GM12878 (cell line): ENCODE measurements at regions not wholly inside any gene's neighbourhood (a gene's known extent, or its start where the extent isn't known, plus 50 kb on each side); places are given as distances from the start of the nearest gene placed in this dataset.

Experiments used
- ATAC-seq: fragments of 200-7000 bp; cut with Tn5 transposase; 3 replicates; pipeline ENCODE4 v1.9.1; 2020; ENCODE audit warnings: mild to moderate bottlenecking, moderate library complexity
- BruUV-seq: library from RNA; stranded (reverse); fragments of 400-500 nt; replicated peaks from 2 replicates; lab custom pipeline; 2021; lab: Mats Ljungman, UMichigan
- CTCF ChIA-PET: fragments of 300-600 bp; sonication (Branson Sonifier 250); formaldehyde crosslinking; extraction: SDS; loops from one replicate; lab custom pipeline; 2021; ENCODE audit warnings: inconsistent platforms; lab: Yijun Ruan, JAX
- POLR2A ChIA-PET: fragments of 350-600 bp; formaldehyde crosslinking; extraction: SDS; loops from one replicate; lab custom pipeline; 2021; ENCODE audit warnings: inconsistent platforms; lab: Charles Lee
- RAD21 ChIA-PET: fragments of 300-600 bp; sonication (Branson Sonifier 250); formaldehyde crosslinking; loops from one replicate; lab custom pipeline; 2023; ENCODE audit warnings: antibody characterized with exemption; ENCODE audit not compliant: unreplicated experiment; lab: Charles Lee
- SMC1A ChIA-PET: fragments of 300-600 bp; sonication (Branson Sonifier 250); formaldehyde crosslinking; loops from one replicate; lab custom pipeline; 2023; ENCODE audit not compliant: unreplicated experiment, uncharacterized antibody; lab: Charles Lee
- DNase-seq: peaks from one replicate; pipeline ENCODE4 v3.0.0-alpha.2; 2011; ENCODE audit warnings: low read depth, low spot score
- FAIRE-seq: peaks from 3 replicates; lab custom pipeline; 2011; peaks lifted over from hg19 to GRCh38; lab: Jason Lieb, UNC
- H2AFZ ChIP-seq: 2 replicates; pipeline ENCODE4 v1.6.0; 2011; ENCODE audit warnings: low read depth, low read length, control low read depth; ENCODE audit not compliant: control insufficient read depth
- H3K27ac ChIP-seq: 2 replicates; pipeline ENCODE4 v1.5.1; 2011; ENCODE audit warnings: control low read depth; ENCODE audit not compliant: control insufficient read depth, insufficient read depth
- H3K27me3 ChIP-seq, 2 experiments: replicated peaks in 1 of 2; 2 replicates each; pipeline versions ENCODE4 v1.6.0 to v1.6.1; 2011; ENCODE audit warnings: low read length in 1 of 2; ENCODE audit not compliant: control insufficient read depth in 2 of 2, insufficient read depth in 2 of 2
- H3K36me3 ChIP-seq, 2 experiments: 2 replicates each; pipeline ENCODE4 v1.5.1; 2011; ENCODE audit warnings: low read length in 1 of 2; ENCODE audit not compliant: control insufficient read depth in 2 of 2, insufficient read depth in 2 of 2
- H3K4me1 ChIP-seq: 2 replicates; pipeline ENCODE4 v1.6.1; 2011; ENCODE audit warnings: mild to moderate bottlenecking, low read length, moderate library complexity, mixed read lengths; ENCODE audit not compliant: control insufficient read depth, insufficient read depth
- H3K4me2 ChIP-seq: 2 replicates; pipeline ENCODE4 v1.6.0; 2011; ENCODE audit warnings: control low read depth; ENCODE audit not compliant: control insufficient read depth, insufficient read depth
- H3K4me3 ChIP-seq: fragments of 200-600 bp; sonication (generic); 2 replicates; pipeline ENCODE4 v1.5.1; 2016
- H3K79me2 ChIP-seq: 2 replicates; pipeline ENCODE4 v1.6.0; 2011; ENCODE audit warnings: low read length; ENCODE audit not compliant: control insufficient read depth, insufficient read depth
- H3K9ac ChIP-seq: 2 replicates; pipeline ENCODE4 v1.8.0; 2011; ENCODE audit warnings: low read length, control low read depth, mixed read lengths; ENCODE audit not compliant: control insufficient read depth, insufficient read depth
- H3K9me3 ChIP-seq: replicated peaks from 3 replicates; pipeline ENCODE4 v1.5.1; 2011; ENCODE audit warnings: mild to moderate bottlenecking, low read length; ENCODE audit not compliant: control insufficient read depth, insufficient read depth
- H4K20me1 ChIP-seq: 2 replicates; pipeline ENCODE4 v1.6.0; 2011; ENCODE audit not compliant: control insufficient read depth, insufficient read depth
- ASH2L ChIP-seq: fragments of 300-600, 200-600 bp; sonication (generic); IDR thresholded peaks from 2 replicates; pipeline ENCODE4 v1.6.1; 2017; ENCODE audit warnings: low read depth, mild to moderate bottlenecking, borderline replicate concordance
- BACH1 ChIP-seq: fragments of 450-650 bp; IDR thresholded peaks from 2 replicates; pipeline ENCODE4 v1.6.1; 2017; ENCODE audit warnings: mild to moderate bottlenecking, borderline replicate concordance
- BCL11A ChIP-seq: IDR thresholded peaks from 2 replicates; pipeline ENCODE4 v1.6.1; 2011; ENCODE audit warnings: low read depth, low read length
- CHD1 ChIP-seq: IDR thresholded peaks from 2 replicates; pipeline ENCODE4 v1.6.1; 2012; ENCODE audit warnings: low read depth, low read length, improper control_type of control experiment
- DPF2 ChIP-seq: fragments of 450-650 bp; IDR thresholded peaks from 2 replicates; pipeline ENCODE4 v1.6.1; 2017; ENCODE audit warnings: mild to moderate bottlenecking
- IKZF2 ChIP-seq, 2 experiments: fragments of 450-650 bp; IDR thresholded peaks; 2 replicates each; pipeline ENCODE4 v1.6.1; 2017; ENCODE audit warnings: mild to moderate bottlenecking in 2 of 2, moderate library complexity in 2 of 2
- MTA2 ChIP-seq: fragments of 450-650 bp; IDR thresholded peaks from 2 replicates; pipeline ENCODE4 v1.6.1; 2016; ENCODE audit warnings: low read depth, mild to moderate bottlenecking, moderate library complexity
- NFYB ChIP-seq: IDR thresholded peaks from 2 replicates; pipeline ENCODE4 v1.6.1; 2011; ENCODE audit warnings: low read depth, mild to moderate bottlenecking, low read length, improper control_type of control experiment, moderate library complexity; ENCODE audit not compliant: insufficient read depth
- NR2C2 ChIP-seq: IDR thresholded peaks from 2 replicates; pipeline ENCODE4 v1.6.1; 2011; ENCODE audit warnings: borderline replicate concordance, low read depth; ENCODE audit not compliant: control insufficient read depth, insufficient read length
- PML ChIP-seq: IDR thresholded peaks from 2 replicates; pipeline ENCODE4 v1.6.1; 2012; ENCODE audit warnings: low read length, inconsistent platforms
- SMARCA5 ChIP-seq: fragments of 450-650 bp; IDR thresholded peaks from 2 replicates; pipeline ENCODE4 v1.6.1; 2017; ENCODE audit warnings: mild to moderate bottlenecking
- SUZ12 ChIP-seq: fragments of 200-600 bp; sonication (generic); IDR thresholded peaks from one replicate; pipeline ENCODE4 v1.6.1; 2018; ENCODE audit warnings: antibody characterized with exemption, mild to moderate bottlenecking; ENCODE audit not compliant: unreplicated experiment
- WRNIP1 ChIP-seq: IDR thresholded peaks from 2 replicates; pipeline ENCODE4 v1.6.1; 2011; ENCODE audit warnings: low read depth, low read length, improper control_type of control experiment, borderline replicate concordance
- WGBS: methylation state at CpG from one replicate; pipeline ENCODE4 v1.1.6; 2016; ENCODE audit warnings: low lambda C conversion rate; ENCODE audit not compliant: insufficient replicate concordance, insufficient coverage; ENCODE audit errors: missing lambda C conversion rate; 5-methylcytosine and 5-hydroxymethylcytosine counted together
- in situ Hi-C: fragments of 300-500 bp; cut with MboI; formaldehyde crosslinking; loops from 9 replicates; pipeline ENCODE4 v1.14.3; 2018; ENCODE audit warnings: mixed read lengths
- intact Hi-C: fragments of 100-400 bp; cut with micrococcal nuclease; formaldehyde crosslinking; loops from one replicate; pipeline ENCODE4 v1.14.2; 2022; ENCODE audit not compliant: unreplicated experiment
- TF ChIP-seq, protein P1 (sequence below): fragments of 450-650 bp; IDR thresholded peaks from 2 replicates; pipeline ENCODE4 v1.6.1; 2017; ENCODE audit warnings: antibody characterized with exemption, mild to moderate bottlenecking, moderate library complexity
- TF ChIP-seq, protein P2 (sequence below): IDR thresholded peaks from 2 replicates; pipeline ENCODE4 v1.6.1; 2012; ENCODE audit warnings: low read depth, low read length, improper control_type of control experiment
- TF ChIP-seq, protein P3 (sequence below): fragments of 450-650 bp; IDR thresholded peaks from 2 replicates; pipeline ENCODE4 v1.6.1; 2018; ENCODE audit warnings: mild to moderate bottlenecking, low read depth, moderate library complexity; ENCODE audit not compliant: partially characterized antibody
- TF ChIP-seq, protein P4 (sequence below): IDR thresholded peaks from 2 replicates; pipeline ENCODE4 v1.6.1; 2011; ENCODE audit warnings: borderline replicate concordance, low read depth, mild to moderate bottlenecking, moderate library complexity, mixed read lengths, low read length; ENCODE audit not compliant: insufficient read depth; ENCODE audit errors: extremely low read length
- TF ChIP-seq, protein P5 (sequence below): IDR thresholded peaks from 2 replicates; pipeline ENCODE4 v1.6.1; 2011; ENCODE audit warnings: low read depth, mild to moderate bottlenecking, low read length, moderate library complexity, borderline replicate concordance; ENCODE audit errors: extremely low read depth

DNA sequence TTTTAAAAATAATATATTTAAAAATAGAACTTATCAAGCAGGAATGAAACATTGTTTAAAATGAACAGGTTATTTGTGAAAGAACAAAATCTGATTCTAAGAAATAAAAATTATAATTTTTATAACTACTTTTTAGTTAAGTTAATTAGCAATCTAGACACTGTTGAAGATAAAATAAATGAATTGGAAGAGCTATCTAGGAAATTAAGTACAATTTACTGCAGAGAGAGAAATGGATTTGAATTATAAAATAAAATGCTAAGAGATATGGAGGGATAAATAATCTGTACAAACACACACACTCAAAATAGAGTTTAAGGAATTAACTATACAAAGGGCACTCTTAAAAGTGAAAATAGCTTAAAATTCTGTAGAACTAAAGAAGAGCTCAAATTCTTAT, 1123.1 kb downstream of the PLA2G4A start (continued):
- TF ChIP-seq, protein P1, sequence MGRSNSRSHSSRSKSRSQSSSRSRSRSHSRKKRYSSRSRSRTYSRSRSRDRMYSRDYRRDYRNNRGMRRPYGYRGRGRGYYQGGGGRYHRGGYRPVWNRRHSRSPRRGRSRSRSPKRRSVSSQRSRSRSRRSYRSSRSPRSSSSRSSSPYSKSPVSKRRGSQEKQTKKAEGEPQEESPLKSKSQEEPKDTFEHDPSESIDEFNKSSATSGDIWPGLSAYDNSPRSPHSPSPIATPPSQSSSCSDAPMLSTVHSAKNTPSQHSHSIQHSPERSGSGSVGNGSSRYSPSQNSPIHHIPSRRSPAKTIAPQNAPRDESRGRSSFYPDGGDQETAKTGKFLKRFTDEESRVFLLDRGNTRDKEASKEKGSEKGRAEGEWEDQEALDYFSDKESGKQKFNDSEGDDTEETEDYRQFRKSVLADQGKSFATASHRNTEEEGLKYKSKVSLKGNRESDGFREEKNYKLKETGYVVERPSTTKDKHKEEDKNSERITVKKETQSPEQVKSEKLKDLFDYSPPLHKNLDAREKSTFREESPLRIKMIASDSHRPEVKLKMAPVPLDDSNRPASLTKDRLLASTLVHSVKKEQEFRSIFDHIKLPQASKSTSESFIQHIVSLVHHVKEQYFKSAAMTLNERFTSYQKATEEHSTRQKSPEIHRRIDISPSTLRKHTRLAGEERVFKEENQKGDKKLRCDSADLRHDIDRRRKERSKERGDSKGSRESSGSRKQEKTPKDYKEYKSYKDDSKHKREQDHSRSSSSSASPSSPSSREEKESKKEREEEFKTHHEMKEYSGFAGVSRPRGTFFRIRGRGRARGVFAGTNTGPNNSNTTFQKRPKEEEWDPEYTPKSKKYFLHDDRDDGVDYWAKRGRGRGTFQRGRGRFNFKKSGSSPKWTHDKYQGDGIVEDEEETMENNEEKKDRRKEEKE: no peak
- TF ChIP-seq DPF2 (no peak), NFYB (no peak), PML (no peak), IKZF2 (IDR thresholded peaks at IDR 0.05) (no peak), CHD1 (no peak)
- TF ChIP-seq, protein P2, sequence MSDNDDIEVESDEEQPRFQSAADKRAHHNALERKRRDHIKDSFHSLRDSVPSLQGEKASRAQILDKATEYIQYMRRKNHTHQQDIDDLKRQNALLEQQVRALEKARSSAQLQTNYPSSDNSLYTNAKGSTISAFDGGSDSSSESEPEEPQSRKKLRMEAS: no peak

DNA sequence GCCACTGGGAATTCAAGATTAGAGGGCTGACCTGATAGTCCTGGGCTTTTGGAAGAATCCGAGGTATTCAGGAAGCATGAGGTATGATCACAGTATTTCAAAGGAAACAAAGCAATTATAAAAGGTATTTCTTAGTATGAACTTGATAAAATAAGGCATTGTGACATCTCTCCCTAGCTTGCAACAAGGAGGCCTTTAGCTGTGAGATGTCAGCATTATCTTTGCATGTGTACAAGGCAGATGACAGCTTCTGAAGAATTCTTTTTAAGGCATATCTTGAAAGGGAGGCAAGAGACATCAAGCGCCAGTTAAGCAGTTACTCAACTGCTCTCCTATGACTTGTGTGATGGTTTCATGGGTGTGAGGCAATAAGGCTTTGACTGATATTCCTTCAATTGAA, 1123.7 kb downstream of the PLA2G4A start:
- no TSS peak for BruUV-seq
- no peak overlapping the region for H3K27ac ChIP-seq
- no peak overlapping the region for H3K9ac ChIP-seq
- 50% methylated on average over 2 of the region's 2 CpGs for WGBS
- no peaks in the 10 kb centered on the region for H3K4me1 ChIP-seq
- H4K20me1 ChIP-seq: no peaks in the 10 kb centered on the region
- no peaks in the 10 kb centered on the region for H3K36me3 ChIP-seq
- no peak overlapping the region for H3K4me2 ChIP-seq
- ChIA-PET RAD21 (no interaction called here), POLR2A (interaction anchor here (0.6 kb wide), 1 partner anchor 18 kb away, joined by 3 read pairs; no protein-coding TSS in a partner anchor), SMC1A (interaction anchor here (1.2 to 1.5 kb wide), 3 partner anchors 9 to 34 kb away, joined by 4 to 5 read pairs (median 5); no protein-coding TSS in a partner anchor), CTCF (no interaction called here)
- H3K4me3 ChIP-seq: no peak overlapping the region
- H3K9me3 ChIP-seq: no peaks in the 10 kb centered on the region; the same call in 2 of the 3 replicates
- no peaks in the 10 kb centered on the region for H3K79me2 ChIP-seq
- H3K27me3 ChIP-seq: no peaks in the 10 kb centered on the region
- in situ Hi-C loops (no loop called here), intact Hi-C loops (no loop called here)
- DNase-seq (no peak), FAIRE-seq (no peak), ATAC-seq (no peak)
- no peak overlapping the region for H2AFZ ChIP-seq
- TF ChIP-seq BCL11A (no peak), MTA2 (no peak), NR2C2 (no peak), BACH1 (no peak), ASH2L (no peak), SMARCA5 (no peak), SUZ12 (no peak), WRNIP1 (no peak)
- TF ChIP-seq, protein P3, sequence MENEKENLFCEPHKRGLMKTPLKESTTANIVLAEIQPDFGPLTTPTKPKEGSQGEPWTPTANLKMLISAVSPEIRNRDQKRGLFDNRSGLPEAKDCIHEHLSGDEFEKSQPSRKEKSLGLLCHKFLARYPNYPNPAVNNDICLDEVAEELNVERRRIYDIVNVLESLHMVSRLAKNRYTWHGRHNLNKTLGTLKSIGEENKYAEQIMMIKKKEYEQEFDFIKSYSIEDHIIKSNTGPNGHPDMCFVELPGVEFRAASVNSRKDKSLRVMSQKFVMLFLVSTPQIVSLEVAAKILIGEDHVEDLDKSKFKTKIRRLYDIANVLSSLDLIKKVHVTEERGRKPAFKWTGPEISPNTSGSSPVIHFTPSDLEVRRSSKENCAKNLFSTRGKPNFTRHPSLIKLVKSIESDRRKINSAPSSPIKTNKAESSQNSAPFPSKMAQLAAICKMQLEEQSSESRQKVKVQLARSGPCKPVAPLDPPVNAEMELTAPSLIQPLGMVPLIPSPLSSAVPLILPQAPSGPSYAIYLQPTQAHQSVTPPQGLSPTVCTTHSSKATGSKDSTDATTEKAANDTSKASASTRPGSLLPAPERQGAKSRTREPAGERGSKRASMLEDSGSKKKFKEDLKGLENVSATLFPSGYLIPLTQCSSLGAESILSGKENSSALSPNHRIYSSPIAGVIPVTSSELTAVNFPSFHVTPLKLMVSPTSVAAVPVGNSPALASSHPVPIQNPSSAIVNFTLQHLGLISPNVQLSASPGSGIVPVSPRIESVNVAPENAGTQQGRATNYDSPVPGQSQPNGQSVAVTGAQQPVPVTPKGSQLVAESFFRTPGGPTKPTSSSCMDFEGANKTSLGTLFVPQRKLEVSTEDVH: no peak
- TF ChIP-seq, protein P4, sequence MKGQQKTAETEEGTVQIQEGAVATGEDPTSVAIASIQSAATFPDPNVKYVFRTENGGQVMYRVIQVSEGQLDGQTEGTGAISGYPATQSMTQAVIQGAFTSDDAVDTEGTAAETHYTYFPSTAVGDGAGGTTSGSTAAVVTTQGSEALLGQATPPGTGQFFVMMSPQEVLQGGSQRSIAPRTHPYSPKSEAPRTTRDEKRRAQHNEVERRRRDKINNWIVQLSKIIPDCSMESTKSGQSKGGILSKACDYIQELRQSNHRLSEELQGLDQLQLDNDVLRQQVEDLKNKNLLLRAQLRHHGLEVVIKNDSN: no peak
- TF ChIP-seq, protein P5, sequence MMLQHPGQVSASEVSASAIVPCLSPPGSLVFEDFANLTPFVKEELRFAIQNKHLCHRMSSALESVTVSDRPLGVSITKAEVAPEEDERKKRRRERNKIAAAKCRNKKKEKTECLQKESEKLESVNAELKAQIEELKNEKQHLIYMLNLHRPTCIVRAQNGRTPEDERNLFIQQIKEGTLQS: no peak
